NCI-H524 (cell line): ENCODE measurements at regions not wholly inside any gene's neighbourhood (a gene's known extent, or its start where the extent isn't known, plus 50 kb on each side); places are given as distances from the start of the nearest gene placed in this dataset.
"Not testable (repeated sequence)": the region's sequence is repeated elsewhere in the genome, so short reads cannot be mapped to it uniquely, and the experiment has no call there.

Experiments used
- DNase-seq, 2 experiments: peaks; one replicate each; lab custom pipeline; 2025; lab: John Stamatoyannopoulos, UW

DNA sequence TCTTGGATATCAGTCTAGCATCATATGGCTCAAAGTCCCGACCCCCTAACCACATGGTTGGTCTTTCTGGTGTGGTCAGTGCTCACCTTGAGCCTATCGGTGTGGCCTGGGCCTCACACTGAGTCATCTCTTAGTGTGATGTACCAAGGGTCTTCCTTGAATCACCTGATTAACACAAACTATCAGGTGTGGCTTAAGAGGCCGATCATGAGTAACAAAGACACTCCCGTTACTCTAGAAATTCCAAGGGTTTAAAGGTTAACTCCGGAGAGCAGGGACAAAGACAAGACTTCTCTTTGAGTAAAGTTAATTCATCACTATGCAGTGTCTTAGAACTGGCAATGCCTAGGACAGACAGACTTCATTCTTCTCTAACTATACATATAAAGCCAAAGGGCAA is 52.3 kb upstream of the ARMC3 start:
- no peak for DNase-seq

DNA sequence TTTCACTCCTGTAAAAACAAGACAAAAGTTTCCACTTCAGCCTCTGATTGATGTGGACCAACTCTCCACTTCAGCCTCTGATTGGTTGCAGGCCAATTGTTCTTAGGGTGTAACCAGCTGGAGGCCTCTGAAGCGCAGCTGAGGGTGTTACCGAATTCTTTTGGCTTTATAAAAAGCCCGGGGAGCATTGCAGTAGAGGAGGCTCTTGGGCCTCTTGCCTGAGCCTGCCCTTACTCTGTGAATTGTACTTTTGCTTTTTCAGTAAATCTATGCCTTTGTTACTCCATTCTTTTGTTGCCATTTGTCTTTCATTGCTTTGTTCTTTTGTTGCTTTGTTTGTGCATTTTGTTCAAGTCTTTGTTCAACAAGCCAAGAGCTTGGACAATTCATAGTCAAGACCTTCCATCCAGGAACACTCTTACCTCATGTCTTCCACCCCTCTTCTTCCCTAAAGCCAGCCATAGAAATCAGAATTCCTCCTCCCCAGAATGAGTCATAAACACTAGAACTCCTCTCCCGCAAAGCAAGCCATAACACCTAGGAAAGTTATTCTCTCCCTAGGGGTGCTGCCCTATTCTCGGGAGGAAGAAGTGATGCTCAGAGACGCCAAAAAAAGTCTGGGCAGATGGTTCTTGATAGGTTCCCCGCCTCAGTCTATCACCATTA is 53.5 kb upstream of the ARMC3 start:
- DNase-seq = no peak

GRCh38 chr10:22856444-22857074 is 71.3 kb upstream of the ARMC3 start:
- DNase-seq = no peak

- DNase-seq = no peak
These were observed 72.9 kb upstream of the ARMC3 start for GRCh38 chr10:22854935-22855421.

- no peak for DNase-seq
These were observed 73.9 kb upstream of the ARMC3 start for GRCh38 chr10:22853906-22854447.

DNA sequence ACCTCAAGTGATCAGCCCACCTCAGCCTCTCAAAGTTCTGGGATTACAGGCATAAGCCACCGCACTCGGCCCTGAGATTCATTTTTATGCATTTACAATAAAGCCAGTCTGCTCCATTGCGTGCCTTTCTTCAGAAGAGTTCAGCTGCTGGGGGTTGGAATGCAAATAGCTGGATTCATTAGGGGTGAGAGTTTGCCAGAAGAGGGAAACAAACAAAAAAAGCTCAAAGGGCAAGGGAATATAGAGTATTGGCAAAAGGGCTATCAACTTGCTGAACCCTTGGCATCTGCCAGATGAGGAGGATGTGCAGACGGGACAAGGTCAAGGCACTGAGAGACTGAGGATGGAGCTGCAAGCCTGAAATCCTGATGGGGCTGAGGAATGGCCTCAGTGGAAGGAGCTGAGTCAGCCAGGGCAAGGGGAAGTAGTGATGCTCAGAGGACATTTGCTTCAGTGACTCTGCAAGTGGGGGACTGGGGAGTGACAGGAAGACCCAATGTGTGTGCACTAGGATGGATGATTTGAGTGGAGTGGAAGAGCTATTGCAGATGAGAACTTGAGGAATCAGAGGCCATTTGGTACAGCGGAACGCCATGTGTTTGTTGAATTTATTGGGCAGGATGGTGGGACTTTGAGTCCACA is 75.0 kb upstream of the ARMC3 start:
- no peak for DNase-seq

DNA sequence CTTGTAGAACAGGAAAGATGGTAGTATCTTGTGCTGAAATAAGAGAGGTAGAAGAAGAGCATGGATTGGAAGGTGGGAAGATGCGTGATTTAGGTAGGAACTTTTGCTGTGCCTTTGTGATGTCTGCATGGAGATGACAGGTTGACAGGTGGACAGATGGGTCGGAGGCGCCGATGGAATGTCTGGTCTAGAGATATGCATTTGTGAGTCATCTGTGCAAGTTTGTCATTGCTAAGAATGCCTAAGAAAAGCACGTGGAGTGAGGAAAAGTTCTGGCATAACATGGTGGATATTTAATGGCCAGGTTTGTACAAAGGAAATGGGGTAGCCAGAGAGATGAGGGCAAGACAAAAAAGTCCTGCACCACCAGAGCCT is 76.0 kb upstream of the ARMC3 start:
- DNase-seq = no peak

- DNase-seq = no peak
These were observed 77.3 kb upstream of the ARMC3 start for GRCh38 chr10:22850541-22850940.

GRCh38 chr10:22849077-22849805 is 78.6 kb upstream of the ARMC3 start:
- DNase-seq = no peak

DNA sequence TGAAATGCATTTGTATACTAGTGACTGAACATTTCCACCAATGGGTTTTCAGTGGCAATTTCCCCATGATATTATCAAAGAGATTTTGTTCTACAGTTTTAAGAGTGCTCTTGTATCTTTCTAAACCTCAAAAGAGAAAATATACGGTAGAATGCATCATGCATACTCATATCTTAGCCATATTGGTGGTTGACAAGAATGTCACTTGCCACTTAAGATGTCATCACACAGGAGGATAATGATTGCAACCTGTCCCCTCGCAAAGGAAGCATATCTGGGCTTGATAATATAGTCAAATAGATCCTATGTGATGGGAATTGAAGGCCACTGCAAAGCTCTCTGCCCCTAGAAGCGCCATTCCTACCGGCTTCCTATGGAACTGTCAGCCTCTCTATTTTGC is 79.3 kb upstream of the ARMC3 start:
- DNase-seq = no peak

DNA sequence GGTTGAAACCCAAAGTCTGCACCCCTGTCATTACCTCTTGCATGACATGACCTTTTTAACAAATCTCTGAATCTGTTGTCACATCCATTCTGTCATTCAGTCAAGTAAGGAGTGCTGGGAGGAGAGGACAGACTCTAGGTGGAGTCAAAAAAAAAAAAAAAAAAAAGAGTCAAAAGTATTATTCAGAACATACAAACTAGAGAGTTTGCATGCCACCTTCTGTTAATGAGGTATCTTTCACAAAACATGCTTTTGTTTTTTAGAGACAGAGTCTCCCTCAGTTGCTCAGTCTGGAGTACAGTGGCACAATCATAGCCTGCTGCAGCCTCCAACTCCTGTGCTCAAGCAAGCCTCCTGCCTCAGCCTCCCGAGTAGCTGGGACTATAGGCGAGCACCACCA is 81.6 kb upstream of the ARMC3 start:
- DNase-seq = no peak

DNA sequence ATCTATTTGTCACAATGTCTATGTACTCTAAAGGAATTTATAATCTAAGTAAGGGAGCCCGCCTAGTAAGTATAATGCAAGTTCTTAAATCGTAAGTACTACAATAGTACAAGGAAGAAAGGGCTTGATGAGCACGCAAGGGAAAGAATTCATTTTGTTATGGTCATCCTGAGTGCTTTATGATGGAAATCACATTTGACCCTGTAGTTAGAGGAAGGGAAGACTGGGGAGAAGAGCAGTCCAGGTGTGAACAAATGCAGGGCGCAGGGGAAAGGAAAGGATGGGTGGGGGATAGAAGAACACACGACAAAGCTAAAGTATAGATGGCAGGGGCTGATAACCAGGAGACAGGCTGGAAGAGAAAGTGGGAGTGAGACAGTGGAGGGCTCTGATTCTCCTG is 88.2 kb upstream of the ARMC3 start:
- no peak for DNase-seq

GRCh38 chr10:22837771-22838170 is 90.1 kb upstream of the ARMC3 start:
- no peak for DNase-seq

- no peak for DNase-seq
These were observed 90.5 kb upstream of the ARMC3 start for GRCh38 chr10:22837351-22837750.

DNA sequence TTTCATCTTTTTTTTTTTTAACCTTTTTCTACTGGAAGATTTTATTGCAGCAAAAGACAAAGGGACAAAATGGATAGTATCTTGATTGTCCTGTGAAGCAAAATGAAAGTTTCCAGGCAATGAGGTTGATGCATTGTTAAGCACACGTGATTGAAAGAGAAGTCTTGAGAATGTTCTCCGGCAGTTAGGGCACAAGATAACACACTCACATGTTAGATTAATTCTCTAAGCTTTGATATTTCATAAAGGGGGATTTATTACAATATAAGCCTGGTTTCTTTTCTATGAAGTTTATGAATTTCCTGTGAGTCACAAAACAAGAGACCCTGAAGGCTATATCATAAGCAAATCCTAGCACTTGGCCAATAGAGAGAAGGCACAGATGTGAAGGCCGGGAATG is 93.4 kb upstream of the ARMC3 start:
- no peak for DNase-seq

GRCh38 chr10:22833781-22834180 is 94.1 kb upstream of the ARMC3 start:
- DNase-seq = no peak

- DNase-seq = no peak
These were observed 94.5 kb upstream of the ARMC3 start for GRCh38 chr10:22833353-22833752.

DNA sequence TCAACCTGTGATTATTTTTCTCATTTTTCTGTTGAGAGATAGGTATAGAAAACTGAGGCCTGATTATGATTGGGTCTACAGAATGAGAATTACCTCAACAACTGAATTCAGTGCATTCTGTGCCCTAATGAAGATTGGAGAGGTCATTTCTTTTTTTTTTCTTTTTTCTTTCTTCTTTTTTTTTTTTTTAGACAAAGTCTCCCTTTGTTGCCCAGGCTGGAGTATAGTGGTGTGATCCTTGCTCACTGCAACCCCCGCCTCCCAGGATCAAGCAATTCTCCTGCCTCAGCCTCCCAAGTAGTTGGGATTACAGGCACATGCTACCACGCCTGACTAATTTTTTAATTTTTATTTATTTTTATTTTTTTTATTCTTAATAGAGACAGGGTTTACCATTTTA is 95.0 kb upstream of the ARMC3 start:
- no peak for DNase-seq

DNA sequence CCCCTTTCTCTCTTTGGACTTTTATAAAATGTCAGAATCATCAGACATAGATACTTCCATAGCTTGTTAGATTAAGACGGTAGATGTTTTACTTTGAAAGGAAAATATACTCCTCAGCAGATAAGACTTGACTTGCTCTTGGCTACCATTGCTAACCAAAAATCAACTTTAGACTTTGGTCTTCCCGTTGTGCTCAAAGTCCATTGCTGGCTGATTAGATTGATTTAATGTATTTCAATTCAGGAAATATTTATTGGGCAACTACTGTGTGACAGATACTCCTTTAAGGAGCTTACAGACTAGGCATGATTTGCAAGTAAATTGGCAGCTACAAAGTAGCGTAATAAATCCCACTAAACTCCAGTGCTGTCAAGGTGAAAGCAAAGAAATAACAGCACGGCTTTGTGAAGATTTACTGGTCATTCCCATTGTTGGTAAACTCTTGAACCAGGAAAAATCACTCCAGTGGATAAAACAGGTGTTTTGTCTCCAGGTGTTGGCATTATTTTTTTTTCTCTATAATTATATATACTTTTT is 95.7 kb upstream of the ARMC3 start:
- DNase-seq = no peak

DNA sequence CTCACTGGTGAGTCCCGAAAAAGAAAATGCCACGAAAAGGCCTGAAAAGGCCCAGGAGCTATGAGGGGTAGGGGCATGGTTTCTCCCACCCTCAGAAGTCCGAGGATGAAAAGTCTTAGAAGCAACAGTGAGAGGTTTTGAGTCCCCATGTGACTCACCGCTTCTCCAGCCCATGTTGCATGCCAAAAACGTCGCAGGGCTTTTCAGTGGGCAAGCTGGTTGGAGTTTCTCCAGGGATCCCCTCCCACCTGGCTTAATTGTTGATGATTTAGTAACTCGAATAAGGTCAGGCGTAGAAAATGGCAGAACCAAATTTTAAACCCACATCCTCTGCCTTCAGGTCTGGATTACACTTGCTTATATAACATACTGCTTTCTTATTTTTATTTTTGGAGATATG is 96.3 kb upstream of the ARMC3 start:
- no peak for DNase-seq

DNA sequence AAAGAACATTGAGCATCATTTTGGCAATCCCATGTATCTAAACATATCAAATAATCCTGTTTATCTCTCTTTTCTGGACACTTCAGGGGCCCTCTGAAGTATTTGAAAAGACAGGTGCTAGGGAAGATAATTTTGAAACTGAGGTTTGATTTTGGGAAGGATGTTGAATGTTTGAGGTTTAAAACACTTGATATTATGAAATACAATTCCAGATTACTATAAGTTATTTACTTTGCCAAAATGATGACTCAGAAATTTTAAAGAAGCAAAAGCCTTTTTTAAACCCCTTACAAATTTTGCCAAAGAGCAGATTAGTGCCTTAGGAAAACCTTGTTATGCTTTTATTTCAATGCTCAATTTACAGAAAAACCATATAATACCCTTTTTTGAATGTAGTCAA is 99.1 kb upstream of the ARMC3 start:
- not testable (repeated sequence) for DNase-seq

GRCh38 chr10:22825841-22826240 is 102.0 kb upstream of the ARMC3 start:
- DNase-seq = no peak
